ENCODE measurements at regions not wholly inside any gene's neighbourhood (a gene's known extent, or its start where the extent isn't known, plus 50 kb on each side); places are given as distances from the start of the nearest gene placed in this dataset.
"Not testable (repeated sequence)": the region's sequence is repeated elsewhere in the genome, so short reads cannot be mapped to it uniquely, and the experiment has no call there.

GRCh38 chrX:7522860-7523259 is 320.1 kb upstream of the VCX start:
- Histone ChIP-seq H3K36me3 (ENCODE audit: insufficient read depth, low read length) (no peaks in the 10 kb centered on the region), H3K9ac (ENCODE audit: low read depth, low read length) (no peak overlapping the region), H3K4me1 (ENCODE audit: insufficient read depth, low read length) (no peaks in the 10 kb centered on the region), H3K9me3 (ENCODE audit: control insufficient read depth, insufficient read depth, low read length) (no peaks in the 10 kb centered on the region)

- H3K9ac ChIP-seq (ENCODE audit: low read depth, low read length), result no peak overlapping the region
- H3K4me1 ChIP-seq (ENCODE audit: insufficient read depth, low read length), result no peaks in the 10 kb centered on the region
- no peaks in the 10 kb centered on the region for H3K36me3 ChIP-seq (ENCODE audit: insufficient read depth, low read length)
- H3K9me3 ChIP-seq (ENCODE audit: control insufficient read depth, insufficient read depth, low read length), result no peaks in the 10 kb centered on the region
These were observed 327.1 kb upstream of the VCX start for GRCh38 chrX:7515681-7516413.

- H3K4me1 ChIP-seq (ENCODE audit: insufficient read depth, low read length), result no peaks in the 10 kb centered on the region
- no peak overlapping the region for H3K9ac ChIP-seq (ENCODE audit: low read depth, low read length)
- H3K9me3 ChIP-seq (ENCODE audit: control insufficient read depth, insufficient read depth, low read length), result no peaks in the 10 kb centered on the region
- no peaks in the 10 kb centered on the region for H3K36me3 ChIP-seq (ENCODE audit: insufficient read depth, low read length)
These were observed 327.9 kb upstream of the VCX start for GRCh38 chrX:7514871-7515599.

GRCh38 chrX:7512845-7513244 is 330.1 kb upstream of the VCX start:
- no peaks in the 10 kb centered on the region for H3K4me1 ChIP-seq (ENCODE audit: insufficient read depth, low read length)
- H3K36me3 ChIP-seq (ENCODE audit: insufficient read depth, low read length), result no peaks in the 10 kb centered on the region
- no peaks in the 10 kb centered on the region for H3K9me3 ChIP-seq (ENCODE audit: control insufficient read depth, insufficient read depth, low read length)
- no peak overlapping the region for H3K9ac ChIP-seq (ENCODE audit: low read depth, low read length)

- no peaks in the 10 kb centered on the region for H3K36me3 ChIP-seq (ENCODE audit: insufficient read depth, low read length)
- no peaks in the 10 kb centered on the region for H3K9me3 ChIP-seq (ENCODE audit: control insufficient read depth, insufficient read depth, low read length)
- no peaks in the 10 kb centered on the region for H3K4me1 ChIP-seq (ENCODE audit: insufficient read depth, low read length)
- no peak overlapping the region for H3K9ac ChIP-seq (ENCODE audit: low read depth, low read length)
These were observed 339.7 kb upstream of the VCX start for GRCh38 chrX:7503251-7503650.

- Histone ChIP-seq H3K36me3 (ENCODE audit: insufficient read depth, low read length) (no peaks in the 10 kb centered on the region), H3K4me1 (ENCODE audit: insufficient read depth, low read length) (peaks cover 5% of the 10 kb centered on the region; the same call in 1 of the 2 replicates), H3K9ac (ENCODE audit: low read depth, low read length) (no peak overlapping the region), H3K9me3 (ENCODE audit: control insufficient read depth, insufficient read depth, low read length) (no peaks in the 10 kb centered on the region)
These were observed 342.6 kb upstream of the VCX start for GRCh38 chrX:7500386-7500785.

- no peaks in the 10 kb centered on the region for H3K9me3 ChIP-seq (ENCODE audit: control insufficient read depth, insufficient read depth, low read length)
- no peak overlapping the region for H3K9ac ChIP-seq (ENCODE audit: low read depth, low read length)
- H3K4me1 ChIP-seq (ENCODE audit: insufficient read depth, low read length), result no peaks in the 10 kb centered on the region
These were observed 338.6 kb upstream of the PUDP start for GRCh38 chrX:7486505-7486904.

GRCh38 chrX:7485061-7485460 is 337.1 kb upstream of the PUDP start:
- H3K4me1 ChIP-seq (ENCODE audit: insufficient read depth, low read length), result no peaks in the 10 kb centered on the region
- H3K9ac ChIP-seq (ENCODE audit: low read depth, low read length), result no peak overlapping the region
- H3K36me3 ChIP-seq (ENCODE audit: insufficient read depth, low read length), result no peaks in the 10 kb centered on the region
- no peaks in the 10 kb centered on the region for H3K9me3 ChIP-seq (ENCODE audit: control insufficient read depth, insufficient read depth, low read length)

More at GRCh38 chrX:7486505-7486904, 338.6 kb upstream of the PUDP start:
- no peaks in the 10 kb centered on the region for H3K36me3 ChIP-seq (ENCODE audit: insufficient read depth, low read length)

- no peak overlapping the region for H3K9ac ChIP-seq (ENCODE audit: low read depth, low read length)
- H3K9me3 ChIP-seq (ENCODE audit: control insufficient read depth, insufficient read depth, low read length), result no peaks in the 10 kb centered on the region
- no peaks in the 10 kb centered on the region for H3K4me1 ChIP-seq (ENCODE audit: insufficient read depth, low read length)
- H3K36me3 ChIP-seq (ENCODE audit: insufficient read depth, low read length), result no peaks in the 10 kb centered on the region
These were observed 332.8 kb upstream of the PUDP start for GRCh38 chrX:7480721-7481120.

GRCh38 chrX:7462110-7462509 is 314.2 kb upstream of the PUDP start:
- Histone ChIP-seq H3K9me3 (ENCODE audit: control insufficient read depth, insufficient read depth, low read length) (no peaks in the 10 kb centered on the region), H3K36me3 (ENCODE audit: insufficient read depth, low read length) (no peaks in the 10 kb centered on the region), H3K4me1 (ENCODE audit: insufficient read depth, low read length) (no peaks in the 10 kb centered on the region; the same call in 1 of the 2 replicates), H3K9ac (ENCODE audit: low read depth, low read length) (no peak overlapping the region)

- not testable (repeated sequence) for H3K4me1 ChIP-seq (ENCODE audit: insufficient read depth, low read length); H3K36me3 ChIP-seq (ENCODE audit: insufficient read depth, low read length); H3K9ac ChIP-seq (ENCODE audit: low read depth, low read length); H3K9me3 ChIP-seq (ENCODE audit: control insufficient read depth, insufficient read depth, low read length)
These were observed 313.1 kb upstream of the PUDP start for GRCh38 chrX:7461051-7461450.

GRCh38 chrX:7447801-7448499 is 300.0 kb upstream of the PUDP start:
- Histone ChIP-seq H3K9me3 (ENCODE audit: control insufficient read depth, insufficient read depth, low read length) (0 out of 2 replicates have a peak, but pooled peaks cover 2% of the 10 kb centered on the region), H3K4me1 (ENCODE audit: insufficient read depth, low read length) (peaks cover 3% of the 10 kb centered on the region; the same call in 1 of the 2 replicates), H3K9ac (ENCODE audit: low read depth, low read length) (no peak overlapping the region)

GRCh38 chrX:7446815-7447214 is 298.9 kb upstream of the PUDP start:
- Histone ChIP-seq H3K4me1 (ENCODE audit: insufficient read depth, low read length) (peaks cover 3% of the 10 kb centered on the region; the same call in 1 of the 2 replicates), H3K9me3 (ENCODE audit: control insufficient read depth, insufficient read depth, low read length) (0 out of 2 replicates have a peak, but pooled peaks cover 2% of the 10 kb centered on the region), H3K9ac (ENCODE audit: low read depth, low read length) (no peak overlapping the region), H3K36me3 (ENCODE audit: insufficient read depth, low read length) (no peaks in the 10 kb centered on the region)

More at GRCh38 chrX:7447801-7448499, 300.0 kb upstream of the PUDP start:
- H3K36me3 ChIP-seq (ENCODE audit: insufficient read depth, low read length), result no peaks in the 10 kb centered on the region

GRCh38 chrX:7444967-7445366 is 297.0 kb upstream of the PUDP start:
- Histone ChIP-seq H3K36me3 (ENCODE audit: insufficient read depth, low read length) (no peaks in the 10 kb centered on the region), H3K9ac (ENCODE audit: low read depth, low read length) (no peak overlapping the region), H3K9me3 (ENCODE audit: control insufficient read depth, insufficient read depth, low read length) (0 out of 2 replicates have a peak, but pooled peaks cover 2% of the 10 kb centered on the region), H3K4me1 (ENCODE audit: insufficient read depth, low read length) (peaks cover 3% of the 10 kb centered on the region; the same call in 1 of the 2 replicates)
